Right forelimb (tissue), 1 donor: ENCODE measurements at regions not wholly inside any gene's neighbourhood (a gene's known extent, or its start where the extent isn't known, plus 50 kb on each side); places are given as distances from the start of the nearest gene placed in this dataset.
"Not testable (repeated sequence)": the region's sequence is repeated elsewhere in the genome, so short reads cannot be mapped to it uniquely, and the experiment has no call there.

Source experiments
- DNase-seq: peaks from one replicate; pipeline ENCODE4 v3.0.0-alpha.2; 2018

DNA sequence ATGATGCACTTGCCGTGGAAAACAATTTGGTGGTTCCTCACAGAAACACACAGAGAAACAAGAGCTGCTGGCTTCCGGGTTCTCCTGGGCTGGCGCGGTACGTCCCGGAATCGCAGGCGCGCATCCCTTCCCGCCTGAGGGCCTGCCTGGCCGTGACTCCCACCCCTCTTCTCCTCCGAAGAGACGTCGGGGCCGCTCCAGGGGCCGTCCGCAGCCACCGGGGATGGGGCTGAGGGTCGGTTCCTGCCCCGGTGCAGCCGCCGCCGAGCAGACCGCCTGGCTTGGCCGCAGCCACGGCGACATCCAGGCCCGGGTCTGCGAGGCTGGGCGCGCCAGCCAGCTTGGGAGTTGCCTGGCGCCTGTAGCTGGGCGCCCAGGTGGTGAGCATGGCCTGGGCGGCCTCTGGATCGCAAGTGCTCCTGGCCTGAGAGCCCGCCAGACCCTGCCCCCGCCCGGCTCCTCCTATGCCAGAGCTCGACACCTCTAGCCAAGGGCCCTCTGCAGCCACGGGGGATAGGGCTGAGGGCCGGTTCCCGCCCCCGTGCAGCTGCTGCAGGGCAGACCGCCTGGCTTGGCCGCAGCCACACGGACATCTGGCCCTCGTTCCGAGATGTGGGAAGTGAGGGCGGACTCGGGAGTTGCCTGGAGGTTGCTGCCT, 1647.5 kb downstream of the SPATA31A7 start:
- DNase-seq = peak; percentile 53

DNA sequence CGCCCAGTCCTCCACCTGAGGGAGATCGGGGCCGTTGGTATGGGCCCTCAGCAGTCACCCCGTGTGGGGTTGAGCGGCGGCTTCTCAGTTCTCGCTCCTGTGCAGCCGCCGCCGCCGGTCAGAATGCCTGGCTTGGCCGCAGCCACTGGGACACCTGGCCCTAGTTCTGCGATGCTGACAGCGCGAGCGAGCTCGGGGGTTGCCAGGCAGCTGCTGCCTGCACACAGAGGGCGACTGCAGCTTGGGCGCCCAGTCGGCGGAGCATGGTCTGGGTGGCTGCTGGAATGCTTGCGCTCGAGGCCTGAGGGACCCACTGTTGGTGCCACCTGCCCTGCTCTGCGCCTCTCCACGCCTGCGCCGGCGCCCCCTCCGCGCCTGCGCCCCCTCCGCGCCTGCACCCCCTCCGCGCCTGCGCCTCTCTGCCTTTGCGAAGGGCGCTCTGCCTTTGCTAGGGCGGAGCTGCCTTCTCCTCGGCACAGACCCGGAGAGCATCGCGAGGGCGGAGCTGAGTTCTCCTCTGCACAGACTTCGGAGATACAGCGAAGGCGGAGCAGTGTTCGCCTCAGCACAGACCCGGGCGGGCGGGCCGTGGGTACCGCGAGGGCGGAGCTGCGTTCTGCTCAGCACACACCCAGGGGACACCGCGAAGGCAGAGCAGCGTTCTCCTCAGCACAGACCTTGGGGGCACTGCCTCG, 1648.3 kb downstream of the SPATA31A7 start:
- DNase-seq = peak; percentile 83

DNA sequence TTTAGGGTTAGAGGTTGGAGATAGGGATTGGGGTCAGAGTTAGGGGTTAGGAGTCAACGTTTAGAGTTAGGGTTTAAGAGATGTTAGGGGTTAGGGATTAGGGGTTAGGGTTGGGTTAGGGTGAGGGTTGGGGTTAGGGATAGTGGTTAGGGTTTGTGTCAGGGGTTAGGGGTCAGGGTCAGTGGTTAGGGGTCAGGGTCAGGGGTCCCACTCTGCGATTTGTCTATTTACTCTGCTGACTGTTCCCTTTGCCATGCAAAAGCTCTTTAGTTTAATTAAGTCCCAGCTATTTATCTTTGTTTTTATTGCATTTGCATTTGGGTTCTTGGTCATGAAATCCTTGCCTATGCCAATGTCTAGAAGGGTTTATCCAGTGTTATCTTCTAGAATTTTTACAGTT, 1649.3 kb downstream of the SPATA31A7 start:
- DNase-seq = not testable (repeated sequence)

DNA sequence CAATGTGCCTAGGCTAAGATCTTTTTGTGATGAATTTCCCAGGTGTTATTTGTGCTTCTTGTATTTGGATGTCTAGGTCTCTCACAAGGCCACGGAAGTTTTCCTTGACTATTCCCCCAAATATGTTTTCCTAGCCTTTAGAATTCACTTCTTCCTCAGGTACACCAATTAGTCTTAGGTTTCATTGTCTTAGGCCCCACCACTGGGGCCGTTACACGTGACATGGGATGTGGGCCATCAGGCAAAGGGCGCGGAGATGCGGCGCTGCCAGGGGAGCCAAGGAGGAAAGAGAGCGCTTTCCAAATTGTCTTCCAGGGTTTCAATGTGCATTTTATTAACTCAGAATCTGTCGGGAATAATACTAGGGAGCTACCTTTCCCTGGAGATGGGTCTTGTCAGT, 1653.3 kb downstream of the SPATA31A7 start:
- DNase-seq = peak; percentile 21

DNA sequence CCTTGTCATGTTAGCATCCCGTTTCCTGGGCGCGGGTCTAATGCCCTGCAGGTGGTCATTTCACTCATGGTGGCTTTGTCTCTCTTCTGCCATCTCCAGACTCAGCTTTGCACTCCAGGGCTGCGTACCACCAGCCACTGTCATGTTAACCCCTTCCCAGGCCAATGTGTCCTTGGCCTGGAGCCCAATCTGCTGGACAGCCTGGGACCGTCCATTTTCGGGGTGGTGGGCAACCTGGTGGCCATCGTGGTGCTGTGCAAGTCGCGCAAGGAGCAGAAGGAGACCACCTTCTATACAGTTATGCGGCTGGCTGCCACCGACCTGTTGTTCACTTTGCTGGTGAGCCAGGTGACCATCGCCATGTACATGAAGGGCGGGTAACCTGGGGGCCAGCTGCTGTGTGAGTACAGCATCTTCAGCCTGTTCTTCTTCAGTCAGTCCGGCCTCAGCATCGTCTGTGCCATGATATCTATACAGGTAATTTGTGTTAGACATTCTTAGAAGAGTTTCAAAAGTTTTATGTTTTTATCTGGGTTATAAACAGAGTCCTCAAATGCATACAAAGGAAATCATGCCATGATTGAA, 1654.0 kb downstream of the SPATA31A7 start:
- not testable (repeated sequence) for DNase-seq

DNA sequence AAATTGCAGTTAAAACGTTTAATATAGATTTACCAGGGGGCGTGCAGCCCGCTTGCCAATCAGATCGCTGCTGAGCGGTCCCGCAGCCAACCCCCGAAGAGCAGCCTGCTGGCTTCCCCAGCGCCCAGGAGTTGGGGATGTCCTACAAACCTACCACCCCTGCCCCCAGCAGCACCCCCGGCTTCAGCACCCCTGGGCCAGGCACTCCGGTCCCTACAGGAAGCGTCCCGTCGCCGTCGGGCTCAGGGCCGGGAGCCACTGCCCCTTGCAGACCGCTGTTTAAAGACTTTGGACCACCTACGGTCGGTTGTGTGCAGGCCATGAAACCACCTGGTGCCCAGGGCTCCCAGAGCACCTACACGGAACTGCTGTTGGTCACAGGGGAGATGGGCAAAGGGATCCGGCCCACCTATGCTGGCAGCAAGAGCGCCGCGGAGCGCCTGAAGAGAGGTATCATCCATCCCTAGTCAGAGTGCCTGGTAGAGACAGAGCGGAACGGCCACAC, 1654.9 kb downstream of the SPATA31A7 start:
- not testable (repeated sequence) for DNase-seq

DNA sequence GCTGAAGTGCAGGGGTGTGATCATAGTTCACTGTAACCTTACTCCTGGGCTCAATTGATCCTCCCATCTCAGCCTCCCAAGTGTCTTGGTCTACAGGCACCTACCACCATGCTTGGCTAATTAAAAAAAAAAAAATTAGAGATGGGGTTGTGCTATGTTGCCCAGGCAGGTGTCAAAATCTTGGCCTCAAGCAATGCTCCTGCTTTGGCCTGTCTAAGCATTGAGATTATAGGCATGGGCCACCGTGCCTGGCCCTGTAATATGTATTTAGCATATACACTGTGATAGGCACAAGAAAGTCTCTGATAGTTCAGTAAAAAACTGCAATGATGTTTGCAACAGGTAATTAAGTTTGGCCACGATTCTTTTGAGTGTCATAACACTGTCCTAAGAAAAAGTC, 1658.4 kb downstream of the SPATA31A7 start:
- not testable (repeated sequence) for DNase-seq

DNA sequence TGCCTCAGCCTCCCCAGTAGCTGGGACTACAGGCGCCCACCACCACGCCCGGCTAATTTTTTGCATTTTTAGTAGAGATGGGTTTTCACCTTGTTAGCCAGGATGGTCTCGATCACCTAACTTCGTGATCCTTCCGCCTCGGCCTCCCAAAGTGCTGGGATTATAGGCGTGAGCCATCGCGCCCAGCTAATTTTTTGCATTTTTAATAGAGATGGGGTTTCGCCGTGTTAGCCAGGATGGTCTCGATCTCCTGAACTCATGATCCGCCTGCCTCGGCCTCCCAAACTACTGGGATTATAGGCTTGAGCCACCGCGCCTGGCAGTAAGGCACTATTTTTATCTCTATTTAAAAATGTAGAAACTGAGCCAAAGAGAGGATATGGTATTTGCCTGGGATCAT, 1660.2 kb downstream of the SPATA31A7 start:
- DNase-seq = not testable (repeated sequence)

DNA sequence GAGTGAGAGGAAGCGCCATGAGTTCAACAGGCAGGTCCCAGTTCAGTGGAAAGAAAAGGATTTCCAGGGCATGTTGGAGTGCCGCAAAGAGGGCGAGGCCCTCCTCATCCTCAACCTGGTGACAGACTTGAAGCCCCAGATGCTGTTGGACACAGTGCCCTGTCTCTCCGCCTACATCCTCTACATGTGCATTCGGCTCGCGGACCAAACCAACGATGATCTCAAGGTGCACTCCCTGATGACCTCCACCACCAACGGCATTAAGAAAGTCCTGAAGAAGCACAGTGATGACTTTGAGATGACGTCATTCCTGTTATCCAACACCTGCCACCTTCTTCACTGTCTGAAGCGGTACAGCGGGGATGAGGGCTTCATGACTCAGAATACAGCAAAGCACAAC, 1667.4 kb downstream of the SPATA31A7 start:
- DNase-seq = not testable (repeated sequence)

DNA sequence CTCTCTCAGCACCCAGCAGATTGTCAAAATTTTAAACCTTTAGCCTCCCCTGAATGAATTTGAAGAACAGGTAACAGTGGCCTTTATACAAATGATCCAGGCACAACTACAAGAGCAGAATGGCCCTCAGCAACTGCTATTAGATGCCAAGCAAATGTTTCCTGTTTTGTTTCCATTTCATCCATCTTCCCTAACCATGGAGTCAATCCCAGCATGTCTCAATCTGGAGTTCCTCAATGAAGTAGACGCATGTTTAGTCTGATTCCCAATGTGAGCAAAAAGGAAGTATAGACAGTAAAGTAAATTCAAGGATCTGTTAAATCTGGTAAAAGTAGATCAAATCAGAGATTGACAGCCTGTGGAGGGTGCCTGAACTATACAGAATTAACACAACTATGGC, 1668.4 kb downstream of the SPATA31A7 start:
- not testable (repeated sequence) for DNase-seq

DNA sequence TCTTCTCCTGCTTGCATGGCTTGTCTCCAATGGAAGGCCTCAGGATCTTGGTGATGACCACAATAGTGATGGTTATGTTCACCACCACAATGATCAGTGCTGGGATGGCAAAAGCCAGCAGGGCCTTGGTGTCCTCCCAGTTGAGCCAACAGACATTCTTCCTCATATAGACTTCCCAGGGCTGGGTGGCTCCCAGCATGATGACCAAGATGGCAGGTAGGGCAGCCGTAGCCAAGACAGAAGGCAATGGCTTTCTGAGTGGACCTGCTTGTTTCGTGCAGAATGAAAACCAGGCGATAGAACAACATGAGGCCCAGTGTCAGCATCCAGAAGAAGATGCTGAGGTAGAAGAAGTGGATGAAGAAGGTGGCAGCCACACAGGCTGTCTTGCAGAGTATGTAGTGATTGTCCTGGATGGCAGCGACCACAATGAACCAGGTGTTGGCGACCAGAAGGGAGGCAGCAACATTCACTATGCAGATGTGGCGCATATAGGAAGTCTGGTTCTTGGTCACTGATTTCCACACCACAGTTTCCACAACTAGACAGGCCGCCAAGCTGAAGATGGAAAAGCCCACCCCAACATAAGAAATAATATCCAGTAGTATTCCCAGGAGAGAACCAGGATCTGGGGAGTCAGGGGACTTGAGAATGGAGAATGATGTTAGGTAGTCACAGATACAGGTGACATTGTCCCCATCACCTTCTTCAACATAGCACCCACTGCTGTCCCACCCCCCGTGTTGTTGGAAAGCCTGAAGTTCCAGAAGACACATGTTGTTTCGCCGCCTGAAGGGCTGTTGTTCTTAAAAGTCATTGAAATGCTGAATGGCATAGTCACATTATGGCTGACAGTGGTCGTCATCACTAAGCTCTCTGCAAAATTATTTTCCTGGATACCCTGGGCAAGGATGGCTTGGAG, 1671.4 kb downstream of the SPATA31A7 start:
- DNase-seq = not testable (repeated sequence)

DNA sequence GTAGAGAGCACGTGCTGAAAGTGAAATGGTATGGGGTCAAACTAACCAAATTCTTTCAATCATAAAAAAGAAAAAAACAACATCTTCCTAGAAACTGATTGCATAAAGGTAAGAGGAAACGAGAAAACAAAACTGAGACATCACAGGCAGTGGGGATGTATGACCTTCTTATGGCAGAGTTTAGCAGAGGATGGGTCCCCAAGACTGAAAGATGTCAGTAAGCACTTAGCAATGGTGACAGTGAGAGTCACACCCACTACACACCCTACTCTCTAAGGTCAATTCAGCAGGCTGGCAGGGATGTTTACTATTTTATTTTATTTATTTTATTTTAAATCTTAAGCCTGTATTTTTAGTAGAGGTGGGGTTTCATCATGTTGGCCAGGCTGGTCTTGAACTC, 1672.3 kb downstream of the SPATA31A7 start:
- DNase-seq = not testable (repeated sequence)

DNA sequence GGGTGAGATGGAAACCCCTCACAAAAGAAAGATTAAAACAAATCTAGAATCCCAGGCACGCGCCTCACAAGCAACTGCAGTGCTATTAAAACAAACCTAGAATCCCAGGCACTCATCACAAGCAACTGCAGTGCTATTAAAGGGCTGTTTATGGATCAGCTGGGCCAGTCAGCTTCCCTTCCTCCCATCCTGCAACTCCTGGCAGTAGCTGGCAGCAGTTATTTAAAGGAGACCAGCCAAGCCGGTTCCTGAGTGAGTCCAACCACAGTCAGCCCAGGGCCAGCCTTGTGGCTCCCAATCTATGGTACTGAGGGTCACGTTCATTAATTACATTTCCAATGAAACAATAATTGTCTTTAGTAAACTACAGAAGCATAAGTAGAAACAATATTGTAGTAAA, 1673.5 kb downstream of the SPATA31A7 start:
- peak; percentile 48 for DNase-seq

DNA sequence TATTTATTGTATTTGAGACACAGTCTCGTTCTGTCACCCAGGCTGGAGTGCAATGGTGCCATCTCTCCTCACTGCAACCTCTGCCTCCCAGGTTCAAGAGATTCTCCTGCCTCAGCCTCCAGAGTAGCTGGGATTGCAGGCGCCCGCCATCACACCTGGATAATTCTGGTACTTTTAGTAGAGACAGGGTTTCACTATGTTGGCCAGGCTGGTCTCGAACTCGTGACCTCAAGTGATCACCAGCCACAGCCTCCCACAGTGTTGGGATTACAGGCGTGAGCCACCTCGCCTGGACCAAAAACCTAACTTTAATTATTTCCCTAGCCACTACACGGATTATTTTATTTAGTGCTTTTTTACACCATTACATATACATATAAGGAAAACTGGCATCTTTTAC, 1674.0 kb downstream of the SPATA31A7 start:
- DNase-seq = not testable (repeated sequence)

DNA sequence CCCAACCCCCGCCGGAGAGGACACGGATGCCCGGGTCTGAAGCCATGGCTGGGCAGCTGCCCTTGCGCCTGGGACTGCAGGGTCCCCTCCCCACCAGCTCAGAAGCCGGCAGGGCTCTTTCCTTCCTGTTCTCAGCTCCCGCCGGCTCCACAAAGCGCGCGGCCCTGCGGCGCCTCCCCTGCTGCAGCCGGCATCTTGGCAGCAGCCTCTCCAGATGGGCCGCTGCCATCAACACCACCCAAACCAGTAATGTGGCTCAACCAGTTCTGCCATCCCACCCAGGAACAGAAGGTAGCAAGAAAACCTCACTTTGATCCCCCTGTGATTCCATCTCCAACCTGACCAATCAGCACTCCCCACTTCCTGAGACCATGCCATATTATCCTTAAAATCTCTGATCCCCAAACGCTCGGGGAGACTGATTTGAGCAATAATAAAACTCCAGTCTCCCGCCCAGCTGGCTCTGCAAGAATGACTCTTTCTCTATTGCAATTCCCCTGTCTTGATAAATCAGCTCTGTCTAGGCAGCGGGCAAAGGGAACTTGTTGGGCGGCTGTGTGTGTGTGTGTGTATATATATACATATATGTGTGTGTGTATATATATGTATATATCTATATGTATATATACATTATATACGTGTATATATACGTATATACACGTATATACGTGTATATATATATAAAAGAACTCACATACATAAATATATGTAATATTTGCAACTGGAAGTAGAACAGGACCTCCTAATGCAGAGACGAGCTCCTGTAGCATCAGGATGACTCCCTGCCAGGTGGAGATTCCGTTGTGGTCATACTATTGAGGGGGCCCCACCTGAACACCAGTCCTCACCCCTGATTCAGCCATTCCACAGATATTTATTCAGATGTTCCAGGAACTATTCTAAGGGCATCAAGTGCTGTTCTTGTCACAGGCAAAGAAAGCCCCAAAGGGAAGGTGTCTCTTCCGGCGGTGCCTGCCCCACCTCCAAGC, 1674.9 kb downstream of the SPATA31A7 start:
- peak; percentile 71 for DNase-seq

DNA sequence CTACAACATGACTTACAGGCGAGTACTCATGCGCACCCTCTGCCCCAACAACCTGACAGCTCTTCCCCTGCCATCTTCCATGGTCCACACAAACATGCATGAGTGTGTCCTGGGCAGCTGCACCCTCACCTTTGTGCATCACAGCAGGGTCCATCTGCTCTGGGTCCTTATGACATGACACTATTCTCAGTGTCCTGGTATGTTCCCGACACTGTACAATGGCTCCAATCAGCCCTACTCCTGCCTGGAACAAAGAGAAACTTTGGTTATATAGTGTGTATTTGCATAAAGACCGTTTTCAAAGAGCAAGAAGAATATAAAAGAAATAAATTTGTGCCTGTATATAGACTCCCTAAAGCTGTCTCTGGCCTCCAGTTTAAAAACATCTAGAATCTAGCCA, 1679.2 kb downstream of the SPATA31A7 start:
- not testable (repeated sequence) for DNase-seq

DNA sequence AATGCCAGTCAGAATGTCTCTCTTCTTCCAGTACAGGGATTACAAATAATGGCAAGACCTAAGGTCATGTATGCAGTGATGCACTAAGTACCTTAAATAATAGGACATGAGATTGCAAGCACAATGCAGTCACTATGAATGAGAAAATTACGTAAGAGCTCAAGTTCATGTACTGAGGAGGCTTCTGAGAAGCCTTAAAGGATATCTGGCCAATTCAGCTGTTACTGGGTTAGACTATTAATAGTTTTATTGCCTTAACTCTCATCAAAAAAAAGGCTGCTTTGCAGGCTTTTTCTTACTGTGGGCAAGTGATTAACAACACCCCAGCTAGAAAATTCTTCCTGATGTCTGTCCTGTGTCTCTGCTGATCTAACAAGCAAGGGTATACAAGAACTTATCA, 1681.9 kb downstream of the SPATA31A7 start:
- not testable (repeated sequence) for DNase-seq

DNA sequence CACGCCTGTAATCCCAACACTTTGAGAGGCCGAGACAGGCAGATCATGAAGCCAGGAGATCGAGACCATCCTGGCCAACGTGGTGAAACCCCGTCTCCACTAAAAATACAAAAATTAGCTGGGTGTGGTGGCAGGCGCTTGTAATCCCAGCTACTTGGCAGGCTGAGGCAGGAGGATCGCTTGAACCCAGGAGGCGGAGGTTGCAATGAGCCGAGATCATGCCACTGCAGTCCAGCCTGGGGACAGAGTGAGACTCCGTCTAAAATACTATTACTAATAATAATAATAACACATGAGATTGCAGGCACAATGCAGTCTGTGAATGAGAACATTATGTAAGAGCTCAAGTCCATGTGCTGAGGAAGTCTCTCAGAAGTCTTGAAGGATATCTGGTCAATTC, 1684.4 kb downstream of the SPATA31A7 start:
- DNase-seq = not testable (repeated sequence)

DNA sequence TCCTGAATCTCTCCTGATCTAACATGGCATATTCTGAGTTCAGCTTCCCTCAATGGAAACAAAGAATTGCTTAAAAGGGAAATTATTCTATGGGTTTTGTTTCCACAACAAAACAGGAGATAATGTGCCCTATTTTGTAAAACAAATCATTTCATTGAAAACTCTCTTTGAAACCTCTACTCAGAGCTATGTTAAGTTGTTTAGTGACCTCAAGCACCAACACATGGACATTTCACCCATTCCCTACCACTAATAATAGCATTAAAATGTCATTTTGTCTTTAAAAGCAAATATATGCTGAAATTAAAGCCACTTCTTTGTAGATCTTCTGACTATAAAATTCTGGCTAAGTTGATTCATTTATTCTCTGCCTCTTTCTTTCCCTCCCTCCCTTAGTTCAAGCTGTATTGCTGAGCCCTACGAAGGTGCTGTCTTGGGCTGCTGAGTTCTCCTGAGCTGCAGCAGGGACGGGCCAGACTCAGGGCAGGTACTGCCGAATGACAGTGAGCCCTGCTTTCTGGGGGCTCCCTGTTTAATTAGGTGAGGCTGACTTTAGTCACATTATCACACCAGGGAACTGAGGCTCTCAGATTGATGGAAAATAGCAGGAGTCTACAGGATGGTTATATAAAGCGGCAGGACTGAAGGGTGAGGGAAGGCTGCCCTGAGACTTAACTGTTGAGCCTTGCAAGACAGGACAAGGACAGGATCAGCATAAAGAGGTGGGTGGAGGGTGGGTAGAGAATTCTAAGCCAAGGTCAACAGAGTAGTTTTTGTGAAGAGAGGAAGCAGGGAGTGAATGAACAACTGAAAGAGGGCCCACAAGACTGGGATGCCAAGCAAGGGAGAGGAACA, 1685.1 kb downstream of the SPATA31A7 start:
- not testable (repeated sequence) for DNase-seq

DNA sequence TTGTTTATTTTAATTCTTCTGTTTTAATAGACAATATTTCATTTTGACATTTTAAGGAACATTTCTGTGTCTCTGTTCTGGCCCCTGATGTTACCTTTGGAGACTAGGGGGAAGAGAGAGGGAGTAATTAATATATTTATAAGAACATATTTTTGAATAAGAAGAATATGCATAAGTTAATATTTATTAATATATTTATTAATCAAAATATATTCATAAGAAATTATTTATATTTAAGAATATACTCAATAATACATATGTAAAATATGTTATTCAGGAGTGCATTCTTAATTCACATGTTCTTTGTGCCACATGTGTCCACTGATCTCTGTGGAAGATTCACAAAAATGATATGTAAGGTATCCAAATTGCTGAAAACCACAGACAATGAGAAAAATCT, 1687.7 kb downstream of the SPATA31A7 start:
- not testable (repeated sequence) for DNase-seq
